ENCODE measurements at regions not wholly inside any gene's neighbourhood (a gene's known extent, or its start where the extent isn't known, plus 50 kb on each side); places are given as distances from the start of the nearest gene placed in this dataset.

DNA sequence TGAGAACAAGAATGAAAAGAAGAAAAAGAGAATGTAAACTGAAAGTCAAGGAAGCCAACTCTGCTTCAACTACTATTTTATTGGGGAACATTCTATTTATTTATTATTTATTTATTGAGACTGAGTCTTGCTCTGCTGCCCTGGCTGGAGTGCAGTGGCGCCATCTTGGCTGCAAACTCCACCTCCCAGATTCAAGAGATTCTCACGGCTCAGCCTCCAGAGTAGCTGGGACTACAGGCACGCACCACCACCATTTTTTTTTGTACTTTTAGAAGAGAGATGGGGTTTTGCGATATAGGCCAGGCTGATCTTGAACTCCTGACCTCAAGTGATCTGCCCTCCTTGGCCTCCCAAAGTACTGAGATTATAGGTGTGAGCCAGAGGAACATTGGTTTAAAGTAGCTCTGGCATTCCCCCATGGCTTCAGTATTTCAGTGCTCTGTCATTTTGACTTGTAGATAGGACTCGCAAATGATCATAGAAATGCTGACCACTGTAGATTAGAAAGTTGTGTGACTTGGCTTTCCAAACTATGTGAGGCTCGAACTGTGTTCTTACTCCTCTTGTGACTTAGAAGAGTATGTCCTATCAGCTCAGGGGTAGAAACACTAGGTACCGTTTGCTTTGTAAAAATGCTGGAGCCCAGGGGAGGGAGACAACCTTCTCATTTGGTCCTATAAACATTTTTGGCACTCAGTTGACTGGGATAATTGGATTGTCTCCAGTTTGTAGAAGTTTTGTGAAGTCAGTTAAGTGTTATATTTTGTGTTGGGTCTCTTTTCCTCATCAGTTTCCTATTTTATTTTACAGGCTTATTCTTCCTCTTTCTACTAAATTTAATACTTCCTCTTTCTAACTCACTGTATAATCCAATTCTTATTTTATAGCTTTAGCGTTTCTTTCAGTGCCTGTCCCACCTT, 544.9 kb upstream of the CITED2 start:
- no peak for DNase-seq (ENCODE audit: low spot score)

DNA sequence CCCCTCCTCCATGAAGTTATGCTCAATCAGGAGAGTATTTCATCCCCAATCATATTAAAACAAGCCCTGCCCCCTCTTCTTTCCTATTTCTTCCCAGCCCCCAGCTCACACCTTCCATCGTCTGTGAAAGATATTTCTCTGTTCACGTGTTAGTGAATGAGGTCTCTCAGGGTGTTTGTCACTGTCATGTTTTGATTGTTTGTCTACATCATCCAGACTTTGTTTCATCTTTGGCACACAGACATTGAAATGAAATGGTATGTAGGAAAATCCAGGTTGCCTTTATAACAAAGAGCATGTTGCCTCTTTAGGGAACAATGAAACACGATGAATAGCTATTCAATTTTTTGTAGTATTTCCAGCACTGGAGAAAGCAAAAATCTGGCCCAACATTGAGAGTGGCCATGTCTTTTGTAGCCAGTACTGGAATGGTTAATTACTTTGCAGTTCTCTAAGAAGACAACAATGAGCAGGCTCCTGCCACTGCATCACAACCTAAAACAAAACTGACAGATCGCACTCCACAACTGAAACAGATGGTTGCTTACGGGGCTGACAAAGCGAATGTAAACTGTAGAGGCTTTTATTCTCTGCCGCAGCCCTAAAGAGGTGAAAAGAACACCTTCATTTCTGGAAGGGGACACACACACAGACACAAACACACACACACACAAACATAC, 543.6 kb upstream of the CITED2 start:
- DNase-seq (ENCODE audit: low spot score): no peak

DNA sequence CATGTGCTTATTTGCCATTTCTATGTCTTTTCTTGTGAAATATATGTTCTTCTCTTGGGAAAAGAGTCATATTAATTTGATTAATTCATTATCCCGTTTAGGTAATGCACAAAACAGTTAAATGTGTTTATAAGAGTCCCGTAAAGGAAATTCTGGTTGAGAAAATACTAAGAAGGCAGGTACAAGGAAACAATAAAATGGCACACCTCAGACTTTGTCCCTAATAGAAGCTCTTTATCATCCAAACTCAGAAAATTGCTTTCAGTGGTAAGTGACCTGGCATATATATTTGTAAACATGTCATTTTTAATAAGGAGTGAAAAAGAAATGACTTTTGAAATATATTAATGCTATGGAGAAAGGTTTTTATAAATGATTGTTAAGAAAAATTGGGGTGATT, 540.5 kb upstream of the CITED2 start:
- DNase-seq (ENCODE audit: low spot score): no peak

DNA sequence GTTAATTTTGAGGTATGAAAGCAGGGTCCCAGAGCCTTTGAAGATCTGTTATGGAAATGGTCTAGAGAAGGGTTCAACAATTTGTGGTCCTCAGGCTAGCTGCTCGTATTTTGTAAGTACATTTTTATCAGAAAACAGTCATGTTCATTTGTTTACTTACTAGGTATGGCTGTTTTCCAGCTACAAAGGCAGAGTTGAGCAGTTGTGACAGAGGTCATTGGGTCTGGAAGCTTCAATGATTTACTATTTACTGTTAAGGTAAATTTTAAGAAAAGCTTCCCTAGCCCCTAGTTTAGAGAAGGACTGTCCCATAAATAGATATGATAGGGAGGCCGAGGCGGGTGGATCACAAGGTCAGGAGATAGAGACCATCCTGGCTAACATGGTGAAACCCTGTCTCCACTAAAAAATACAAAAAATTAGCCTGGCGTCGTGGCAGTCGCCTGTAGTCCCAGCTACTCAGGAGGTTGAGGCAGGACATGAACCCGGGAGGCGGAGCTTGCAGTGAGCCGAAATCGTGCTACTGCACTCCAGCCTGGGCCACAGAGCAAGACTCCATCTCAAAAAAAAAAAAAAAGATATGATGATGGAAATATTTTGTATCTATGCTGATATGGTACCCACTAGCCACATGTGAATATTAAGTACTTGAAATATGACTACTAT, 538.4 kb upstream of the CITED2 start:
- DNase-seq (ENCODE audit: low spot score): no peak

DNA sequence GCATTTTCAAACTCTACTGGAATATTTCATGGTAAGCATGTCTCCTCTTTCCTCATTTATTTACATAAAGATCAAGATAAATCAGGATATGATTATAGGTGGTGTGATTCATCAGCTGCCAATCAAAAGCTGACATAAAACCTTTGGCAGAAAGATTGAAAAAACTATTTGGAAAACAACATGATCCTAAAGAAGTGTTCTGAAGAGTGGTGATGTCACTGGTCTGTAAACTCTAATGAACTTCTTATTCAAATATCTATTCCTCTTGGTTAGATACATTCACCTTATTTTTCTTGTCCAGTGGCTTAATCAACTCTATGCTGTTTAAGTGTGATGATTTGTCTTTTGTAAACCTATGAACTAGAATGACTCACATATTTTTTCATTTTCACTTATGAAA, 535.5 kb upstream of the CITED2 start:
- DNase-seq (ENCODE audit: low spot score): no peak

DNA sequence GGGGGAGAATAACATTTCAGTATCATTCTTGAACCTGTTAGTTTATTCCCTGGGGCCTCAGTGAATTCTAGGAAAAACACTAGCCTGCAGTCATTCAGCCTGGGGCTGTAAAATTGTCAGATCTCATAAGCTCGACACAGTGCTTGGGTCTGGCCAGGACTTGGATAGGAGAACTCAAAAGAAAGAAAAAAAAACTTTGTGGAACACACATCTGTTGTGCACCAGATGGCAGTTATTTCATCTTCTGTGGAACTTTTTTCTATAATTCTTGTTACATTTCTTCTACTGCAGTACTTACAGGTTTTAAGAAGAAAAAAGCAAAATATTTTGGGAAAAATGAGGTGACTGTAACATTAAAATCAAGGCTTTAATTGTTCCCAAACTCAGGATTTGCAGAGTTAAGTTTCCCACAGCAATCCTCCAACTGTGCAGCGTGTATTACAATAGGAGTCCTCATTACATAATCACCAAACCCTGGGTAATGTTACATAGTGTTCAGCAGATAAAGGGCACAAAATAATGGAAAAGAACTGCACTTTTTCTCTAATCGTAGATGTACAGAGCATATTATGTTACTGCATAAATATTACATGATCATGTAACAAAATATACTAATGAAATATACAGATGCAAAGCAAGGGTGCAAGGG, 531.1 kb upstream of the CITED2 start:
- no peak for DNase-seq (ENCODE audit: low spot score)

DNA sequence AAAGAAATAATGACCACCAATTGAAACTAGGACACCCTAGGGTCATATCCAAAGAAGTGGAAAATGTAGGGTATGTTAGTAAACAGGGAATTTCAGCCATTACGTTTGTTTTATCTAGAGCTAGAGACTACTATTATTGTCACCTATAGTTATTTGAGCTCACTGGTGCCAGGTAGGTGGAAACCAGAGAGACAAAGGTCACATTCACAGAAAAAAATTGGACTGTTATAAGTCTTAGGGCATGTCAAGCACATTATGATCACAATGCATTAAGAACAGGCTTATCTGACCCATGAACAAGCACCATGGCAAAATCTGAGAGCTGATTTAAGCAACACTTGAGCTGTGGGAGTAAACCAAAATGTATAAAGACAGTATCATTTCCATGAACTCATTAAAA, 530.1 kb upstream of the CITED2 start:
- no peak for DNase-seq (ENCODE audit: low spot score)

DNA sequence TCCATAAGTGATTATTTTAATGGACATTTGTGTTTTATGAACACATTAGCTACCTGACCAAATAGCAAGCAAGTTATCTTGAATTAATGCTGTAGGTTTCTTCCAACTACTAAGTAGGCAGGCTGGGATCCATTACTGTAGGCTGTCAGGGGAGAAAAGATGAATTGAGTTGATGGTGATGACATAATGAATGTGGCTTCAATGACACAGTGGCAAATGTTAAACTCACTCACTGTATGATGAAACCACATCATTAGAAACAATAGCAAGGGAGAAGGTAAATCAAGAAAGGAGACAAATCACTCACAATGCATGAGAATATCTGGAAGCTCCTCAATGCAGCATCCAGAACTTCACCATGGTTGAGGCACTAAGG, 529.7 kb upstream of the CITED2 start:
- DNase-seq (ENCODE audit: low spot score): no peak

DNA sequence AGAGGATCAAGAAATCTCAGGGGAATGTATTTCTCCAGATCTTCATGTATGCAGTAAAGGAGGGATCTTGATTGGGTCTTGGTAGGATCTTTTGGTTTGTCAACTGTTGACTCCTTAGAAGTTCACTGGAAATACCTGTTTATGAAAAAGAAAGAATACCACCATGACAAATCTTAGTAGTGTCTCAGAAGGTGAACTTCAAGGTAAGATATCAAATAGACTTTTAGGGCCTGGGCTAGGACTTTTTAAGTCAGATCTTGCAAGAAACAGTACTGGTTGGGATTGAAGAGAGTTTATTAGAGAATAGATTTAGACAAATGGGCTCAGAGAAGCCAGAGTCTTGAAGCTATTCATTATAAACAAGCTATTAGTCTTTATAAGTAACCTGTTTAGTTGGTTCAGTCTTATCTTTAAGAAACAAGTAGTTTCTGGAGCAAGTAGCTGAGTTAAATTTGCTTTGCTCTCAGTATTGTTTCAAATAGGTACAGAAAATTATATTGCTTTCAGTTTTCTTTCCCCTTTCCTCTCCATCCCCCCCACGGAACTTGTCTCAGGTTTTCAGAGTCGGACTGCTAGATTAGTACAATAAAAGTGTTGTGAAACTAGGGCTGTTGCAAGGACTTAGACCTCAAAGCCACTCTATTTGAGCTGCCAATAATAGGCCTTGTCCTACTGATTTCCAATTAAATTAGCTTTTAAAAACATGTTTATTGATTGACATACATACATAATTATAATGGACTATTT, 529.1 kb upstream of the CITED2 start:
- no peak for DNase-seq (ENCODE audit: low spot score)

DNA sequence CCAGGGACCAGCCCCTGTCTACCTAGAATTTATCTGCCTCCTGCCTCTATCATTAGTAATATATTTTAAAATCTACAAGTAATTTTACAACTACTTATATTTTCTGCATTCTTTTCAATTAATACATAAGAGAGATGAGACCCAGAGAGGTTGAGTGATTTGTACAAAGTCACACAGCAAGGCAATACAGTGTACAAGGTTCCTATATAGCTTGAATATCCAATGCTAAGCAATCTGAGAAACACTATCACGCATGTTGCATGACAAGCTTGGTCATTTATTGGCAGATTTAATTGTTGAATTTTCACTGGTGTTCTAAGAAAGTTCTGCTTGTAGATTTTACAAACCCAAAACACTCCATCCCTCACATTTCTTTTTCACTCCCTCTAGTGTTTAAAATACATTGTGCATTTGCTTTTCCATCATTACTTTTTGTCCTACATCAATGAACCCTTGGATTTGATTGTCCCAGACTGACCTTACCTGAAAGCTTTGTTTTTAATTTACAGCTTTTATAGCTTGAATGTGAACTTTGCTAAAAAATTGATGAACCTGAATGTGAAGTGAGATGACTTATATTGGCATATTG, 520.9 kb upstream of the CITED2 start:
- no peak for DNase-seq (ENCODE audit: low spot score)

DNA sequence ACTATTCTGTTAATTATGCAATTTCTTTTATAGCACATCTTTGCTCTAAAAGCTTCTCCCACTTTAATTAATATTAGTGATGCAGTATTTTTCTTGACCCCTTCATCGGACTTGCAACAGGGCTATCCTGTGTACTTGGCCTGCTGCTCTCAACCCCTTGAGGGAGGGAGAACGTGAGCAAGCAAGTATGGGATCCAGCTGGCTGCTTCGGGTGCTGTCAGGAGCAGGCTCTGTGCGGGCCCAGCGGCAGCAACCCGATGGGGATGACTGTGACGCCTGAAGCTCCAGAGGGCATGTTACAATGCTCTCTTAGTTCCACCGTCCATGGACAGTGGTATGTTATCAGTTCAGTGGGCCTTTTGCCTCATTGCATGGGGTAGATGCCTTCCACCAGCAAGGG, 519.8 kb upstream of the CITED2 start:
- no peak for DNase-seq (ENCODE audit: low spot score)

DNA sequence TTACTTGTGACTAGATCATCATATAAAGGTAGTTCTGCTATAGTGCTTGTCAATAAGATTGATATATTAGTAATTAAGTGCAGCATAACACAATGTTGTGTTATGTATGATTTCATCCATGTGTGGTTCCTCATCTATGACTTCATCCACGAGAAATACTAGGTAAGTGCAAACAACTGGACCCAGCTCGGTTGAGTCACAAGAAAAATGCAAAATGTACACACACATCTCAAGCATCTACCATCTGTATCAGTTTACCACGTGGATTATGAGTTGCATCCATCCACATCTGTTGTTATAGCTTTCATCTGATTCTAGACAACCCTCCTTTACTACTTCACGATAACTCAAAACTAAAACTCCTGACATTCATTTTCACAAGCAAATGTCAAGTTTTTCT, 517.0 kb upstream of the CITED2 start:
- no peak for DNase-seq (ENCODE audit: low spot score)

DNA sequence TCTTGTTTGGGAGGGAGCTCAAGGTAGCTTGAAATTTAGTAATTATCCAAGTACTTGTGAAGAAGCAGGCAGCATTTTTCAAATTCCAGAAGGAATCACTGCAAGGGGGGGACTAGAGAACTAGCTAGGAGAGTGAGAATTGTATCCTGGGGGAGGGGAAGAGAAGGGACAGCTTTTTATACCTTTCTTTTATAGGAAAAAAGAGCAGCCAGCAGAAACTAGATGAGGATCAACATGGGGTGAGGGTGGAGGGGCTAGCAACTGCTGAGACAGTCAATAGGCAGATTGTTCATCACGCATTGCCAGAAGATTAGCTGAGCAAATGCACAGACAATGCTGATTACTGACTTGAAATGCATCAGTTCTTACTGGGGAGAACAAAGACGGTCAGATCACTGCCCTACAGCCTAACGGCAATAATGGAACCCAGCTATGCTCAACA, 514.3 kb upstream of the CITED2 start:
- no peak for DNase-seq (ENCODE audit: low spot score)

DNA sequence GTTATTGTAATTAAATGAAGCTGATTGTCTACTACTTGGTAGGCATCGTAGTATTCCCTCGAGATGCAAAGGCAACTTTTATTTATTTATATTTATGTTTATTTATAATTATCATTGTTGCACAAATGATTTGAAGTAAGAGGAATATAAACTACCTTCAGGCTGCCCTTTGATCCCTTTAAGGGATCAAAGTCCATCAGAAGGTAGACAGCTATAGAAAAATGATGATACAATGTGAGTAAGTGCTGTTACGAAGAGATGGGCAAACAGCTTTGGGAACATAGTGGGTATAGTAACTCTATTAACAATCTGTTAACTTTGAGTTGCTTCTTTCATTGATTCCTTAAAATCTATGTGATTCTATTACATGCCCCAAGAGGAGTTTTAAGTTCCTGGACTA, 512.8 kb upstream of the CITED2 start:
- no peak for DNase-seq (ENCODE audit: low spot score)

DNA sequence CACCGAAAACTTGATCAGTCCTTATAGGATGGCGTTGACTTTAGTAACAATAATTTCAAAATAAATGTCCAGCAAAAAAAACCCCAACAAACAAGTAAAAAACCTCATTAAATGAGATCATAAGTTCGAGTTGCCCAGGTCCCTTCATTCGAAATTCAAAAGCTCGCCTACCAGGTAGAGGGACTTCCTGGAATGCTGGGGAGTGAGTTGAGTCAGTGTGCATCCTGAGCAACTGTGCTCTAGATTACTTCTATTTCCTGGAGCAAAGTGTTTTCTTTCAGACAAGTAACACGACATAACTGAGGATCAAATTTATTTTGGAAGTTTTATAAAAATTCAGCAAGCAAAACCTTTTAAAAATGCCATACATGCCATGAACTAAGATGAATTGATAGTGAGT, 511.9 kb upstream of the CITED2 start:
- DNase-seq (ENCODE audit: low spot score): no peak

DNA sequence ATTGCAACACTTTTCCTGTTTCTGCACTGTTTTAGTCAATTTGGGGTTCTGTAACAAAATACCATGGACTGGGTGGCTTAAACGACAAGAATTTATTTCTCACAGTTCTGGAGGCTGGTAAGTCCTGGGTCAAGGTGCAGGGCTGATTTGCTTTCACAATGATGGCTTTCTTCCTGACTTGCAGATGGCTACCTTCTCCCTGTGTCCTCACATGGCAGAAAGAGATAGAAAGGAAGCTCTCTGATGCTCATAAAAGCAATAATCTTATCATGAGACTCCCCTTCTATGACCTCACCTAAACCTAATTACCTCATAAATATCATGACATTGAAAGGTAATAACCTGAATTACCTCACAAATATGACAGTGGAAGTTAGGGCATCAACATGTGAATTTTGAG, 511.5 kb upstream of the CITED2 start:
- DNase-seq (ENCODE audit: low spot score): no peak

DNA sequence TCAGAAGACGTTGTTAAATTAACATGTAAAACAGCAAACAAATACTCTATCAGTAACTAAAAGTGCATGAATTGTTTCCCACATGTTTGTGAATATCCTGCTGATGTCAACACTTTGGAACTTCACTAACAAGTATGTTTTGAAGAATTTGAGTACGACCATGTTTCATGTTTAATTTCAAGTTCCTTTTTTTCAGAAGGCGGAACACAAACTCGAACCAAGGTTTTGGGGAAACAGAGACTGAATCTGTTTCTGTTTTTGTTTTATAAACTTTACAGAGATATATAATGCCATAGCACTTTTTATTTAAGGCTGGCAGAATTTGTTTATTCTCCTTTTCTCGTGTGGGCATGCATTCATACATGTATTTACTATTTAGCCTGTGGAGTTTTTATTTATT, 509.3 kb upstream of the CITED2 start:
- DNase-seq (ENCODE audit: low spot score): no peak

DNA sequence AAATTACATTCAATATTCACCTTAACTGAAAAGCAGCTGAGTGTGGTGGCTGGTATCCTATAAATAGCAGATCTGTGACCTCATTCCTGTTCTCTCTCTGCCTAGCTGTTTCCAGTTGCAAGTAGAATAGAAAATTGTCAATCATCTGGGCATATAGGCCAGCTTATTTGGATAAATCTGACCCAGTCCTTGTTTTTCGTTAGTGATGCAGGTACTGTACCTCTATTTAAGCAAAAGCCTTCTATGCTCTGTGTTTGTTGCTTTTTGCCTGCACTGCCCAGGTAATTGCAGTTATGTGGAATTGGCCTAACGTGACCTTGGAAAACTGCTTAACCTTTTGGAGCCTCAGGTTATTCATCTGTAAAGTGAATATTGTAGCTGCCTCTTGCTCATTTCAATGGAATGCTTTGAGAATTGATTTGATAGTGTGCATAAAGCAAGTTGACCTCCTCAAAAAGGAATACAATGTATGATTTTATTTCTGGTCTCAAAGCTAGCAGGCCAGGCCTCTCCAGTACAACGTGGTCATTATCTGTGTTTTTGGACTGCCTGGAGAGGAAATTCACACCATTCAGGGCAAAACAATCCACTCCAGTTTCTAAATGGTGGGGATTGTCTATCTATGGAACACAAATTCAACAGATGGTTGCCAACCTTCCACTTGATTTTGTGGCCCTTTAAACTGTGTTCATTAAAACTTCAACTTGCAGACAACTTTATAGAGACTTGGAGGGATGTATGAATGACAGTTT, 508.7 kb upstream of the CITED2 start:
- DNase-seq (ENCODE audit: low spot score): no peak

DNA sequence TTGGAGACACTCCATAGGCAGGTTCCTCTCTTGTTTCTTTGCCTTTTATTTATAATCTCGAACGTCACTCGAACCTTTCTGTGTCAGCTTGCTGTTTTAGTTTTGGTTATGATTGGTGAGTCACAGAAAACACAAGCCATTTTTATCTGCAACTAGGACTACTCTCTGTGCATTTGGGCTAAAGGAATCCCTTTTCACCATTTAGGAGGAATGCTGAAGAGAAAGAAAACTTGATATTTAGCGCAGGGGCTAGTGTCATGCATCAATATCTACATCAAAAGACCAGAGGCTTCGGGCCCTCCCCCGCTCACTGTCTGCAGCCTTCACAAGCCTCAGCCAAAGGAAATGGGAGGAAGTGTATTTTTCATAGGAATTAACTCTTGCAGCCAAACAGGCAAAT, 507.8 kb upstream of the CITED2 start:
- no peak for DNase-seq (ENCODE audit: low spot score)

DNA sequence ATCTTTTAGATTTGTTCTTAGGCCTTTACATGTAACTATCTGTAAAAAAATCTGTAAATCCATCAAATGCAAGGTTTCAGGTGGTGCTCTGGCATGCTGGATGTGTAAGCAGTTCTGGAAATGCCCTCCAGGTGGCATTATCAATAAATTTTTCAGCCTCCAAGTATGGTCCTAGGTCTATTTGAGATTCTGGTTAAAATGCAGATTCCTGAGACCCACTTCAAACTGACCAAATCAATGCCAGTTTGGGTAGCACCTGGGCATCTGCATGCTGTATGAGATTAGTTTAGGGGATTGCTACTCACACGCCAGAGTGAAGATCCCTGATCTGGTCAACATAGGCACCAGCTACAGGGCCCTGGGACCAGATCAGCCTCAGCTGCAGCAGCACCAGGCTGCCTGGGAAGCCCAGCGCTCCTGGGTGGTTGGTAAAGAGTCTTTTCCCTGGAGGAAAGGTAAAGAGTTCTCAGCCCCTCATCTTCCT, 507.3 kb upstream of the CITED2 start:
- DNase-seq (ENCODE audit: low spot score): no peak
